ENCODE measurements at regions not wholly inside any gene's neighbourhood (a gene's known extent, or its start where the extent isn't known, plus 50 kb on each side); places are given as distances from the start of the nearest gene placed in this dataset.

- TF ChIP-seq POLR2AphosphoS5 (IDR thresholded peaks at IDR 0.05) (no peak), POLR2A (IDR thresholded peaks at IDR 0.05) (no peak), CTCF (IDR thresholded peaks at IDR 0.05) (no peak)
Observed at GRCh38 chr7:65230231-65230630, 143.4 kb upstream of the ZNF92 start.

All from prostate gland (tissue), 2 donors.